ENCODE measurements at regions not wholly inside any gene's neighbourhood (a gene's known extent, or its start where the extent isn't known, plus 50 kb on each side); places are given as distances from the start of the nearest gene placed in this dataset.
"Not testable (repeated sequence)": the region's sequence is repeated elsewhere in the genome, so short reads cannot be mapped to it uniquely, and the experiment has no call there.

- H4K20me1 ChIP-seq (replicated peaks; ENCODE audit: control insufficient read depth, extremely low read depth, insufficient read depth, low read length); H3K27me3 ChIP-seq (ENCODE audit: control insufficient read depth in 2 of 2, insufficient read depth in 2 of 2, low read length in 2 of 2); intact Hi-C loops (cut with micrococcal nuclease); H3K9me3 ChIP-seq (replicated peaks; ENCODE audit: control insufficient read depth, insufficient read depth, low read length); H3K4me3 ChIP-seq (replicated peaks in 1 of 3; ENCODE audit: insufficient read depth in 1 of 3, low read depth in 1 of 3, low read length in 3 of 3); FAIRE-seq; BruUV-seq (replicated peaks); H3K4me1 ChIP-seq (ENCODE audit: control insufficient read depth, extremely low read depth, insufficient read depth, low read length); H3K36me3 ChIP-seq (ENCODE audit: control insufficient read depth in 2 of 2, extremely low read depth in 1 of 2, insufficient read depth in 2 of 2, low read length in 2 of 2); POLR2A ChIA-PET; H3K79me2 ChIP-seq (ENCODE audit: control insufficient read depth, insufficient read depth, low read length); H2AFZ ChIP-seq (ENCODE audit: low read depth, low read length); H3K9me1 ChIP-seq (replicated peaks; ENCODE audit: control insufficient read depth, extremely low read depth, insufficient read depth, low read length); CTCF ChIA-PET; DNase-seq (ENCODE audit: low read depth, low spot score); H3K9ac ChIP-seq (replicated peaks; ENCODE audit: extremely low read depth, insufficient read depth, low read length); H3K4me2 ChIP-seq (ENCODE audit: insufficient read depth, low read length); dilution Hi-C loops (cut with MboI; ENCODE audit: extremely low pct_ligation_motif_present, low sequenced_read_pairs); H3K27ac ChIP-seq (ENCODE audit: insufficient read depth, low read depth, low read length): not testable (repeated sequence)
Measured at GRCh38 chr7:145805496-145805895, 311.1 kb upstream of the CNTNAP2 start.

DNA sequence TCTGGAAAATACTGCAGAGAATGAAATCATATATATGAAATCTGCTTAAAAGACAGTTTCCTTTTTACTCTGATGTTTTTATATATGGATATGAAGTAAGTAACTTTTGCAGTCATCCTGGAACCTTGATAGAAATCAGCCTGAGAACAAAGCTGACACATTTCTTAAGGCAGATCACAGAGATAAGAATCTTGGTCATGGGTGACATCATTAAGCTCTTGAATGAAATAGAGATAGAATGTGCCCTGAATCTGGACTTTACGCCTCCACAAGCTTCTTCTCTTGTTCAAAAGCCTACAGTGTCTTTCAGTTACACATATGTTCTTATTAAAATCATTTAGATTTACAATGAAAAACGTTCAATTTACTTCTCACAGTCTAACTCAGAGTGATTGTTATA, 319.1 kb upstream of the CNTNAP2 start:
- no TSS peak for BruUV-seq (replicated peaks)
- dilution Hi-C loops (cut with MboI; ENCODE audit: extremely low pct_ligation_motif_present, low sequenced_read_pairs): no loop called here
- no peak overlapping the region for H3K4me3 ChIP-seq (replicated peaks in 1 of 3; ENCODE audit: insufficient read depth in 1 of 3, low read depth in 1 of 3, low read length in 3 of 3)
- H3K4me1 ChIP-seq (ENCODE audit: control insufficient read depth, extremely low read depth, insufficient read depth, low read length): no peaks in the 10 kb centered on the region
- intact Hi-C loops (cut with micrococcal nuclease): no loop called here
- no peak overlapping the region for H2AFZ ChIP-seq (ENCODE audit: low read depth, low read length)
- CTCF ChIA-PET: no interaction called here
- FAIRE-seq (no peak), DNase-seq (ENCODE audit: low read depth, low spot score) (no peak)
- no peaks in the 10 kb centered on the region for H4K20me1 ChIP-seq (replicated peaks; ENCODE audit: control insufficient read depth, extremely low read depth, insufficient read depth, low read length)
- no peaks in the 10 kb centered on the region for H3K27me3 ChIP-seq (ENCODE audit: control insufficient read depth in 2 of 2, insufficient read depth in 2 of 2, low read length in 2 of 2)
- no peak overlapping the region for H3K4me2 ChIP-seq (ENCODE audit: insufficient read depth, low read length)
- H3K79me2 ChIP-seq (ENCODE audit: control insufficient read depth, insufficient read depth, low read length): no peaks in the 10 kb centered on the region
- POLR2A ChIA-PET: no interaction called here
- no peak overlapping the region for H3K9ac ChIP-seq (replicated peaks; ENCODE audit: extremely low read depth, insufficient read depth, low read length)
- H3K9me3 ChIP-seq (replicated peaks; ENCODE audit: control insufficient read depth, insufficient read depth, low read length): no peaks in the 10 kb centered on the region
- H3K9me1 ChIP-seq (replicated peaks; ENCODE audit: control insufficient read depth, extremely low read depth, insufficient read depth, low read length): no peaks in the 10 kb centered on the region
- no peaks in the 10 kb centered on the region for H3K36me3 ChIP-seq (ENCODE audit: control insufficient read depth in 2 of 2, extremely low read depth in 1 of 2, insufficient read depth in 2 of 2, low read length in 2 of 2)
- TF ChIP-seq POLR2AphosphoS5 (IDR thresholded peaks at IDR 0.05; ENCODE audit: insufficient read depth, low read depth, low read length): no peak
- no peak for TF ChIP-seq FOS (IDR thresholded peaks at IDR 0.05; ENCODE audit: borderline replicate concordance, insufficient read depth, low read length)
- TF ChIP-seq CTCF (IDR thresholded peaks at IDR 0.05; ENCODE audit: extremely low read depth in 1 of 2, insufficient read depth in 1 of 2, low read depth in 1 of 2, low read length in 2 of 2): no peak
- no peak for TF ChIP-seq EZH2 (IDR thresholded peaks at IDR 0.05; ENCODE audit: borderline replicate concordance, low read depth, low read length, severe bottlenecking)
- TF ChIP-seq, protein P1, sequence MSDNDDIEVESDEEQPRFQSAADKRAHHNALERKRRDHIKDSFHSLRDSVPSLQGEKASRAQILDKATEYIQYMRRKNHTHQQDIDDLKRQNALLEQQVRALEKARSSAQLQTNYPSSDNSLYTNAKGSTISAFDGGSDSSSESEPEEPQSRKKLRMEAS (IDR thresholded peaks at IDR 0.05; ENCODE audit: insufficient read depth, insufficient read length): no peak
- TF ChIP-seq MYC (IDR thresholded peaks at IDR 0.05; ENCODE audit: low read depth, low read length): no peak
- TF ChIP-seq GATA2 (IDR thresholded peaks at IDR 0.05; ENCODE audit: insufficient read depth, insufficient read length, low read depth, low read length): no peak
- TF ChIP-seq JUN (IDR thresholded peaks at IDR 0.05; ENCODE audit: borderline replicate concordance, insufficient read depth, insufficient read length, low read depth): no peak
- no peak for TF ChIP-seq POLR2A (IDR thresholded peaks at IDR 0.05; ENCODE audit: low read depth, low read length)
- no peak overlapping the region for H3K27ac ChIP-seq (ENCODE audit: insufficient read depth, low read depth, low read length)

Measured in endothelial cell of umbilical vein (primary cell).